Endothelial cell of umbilical vein (primary cell): ENCODE measurements at regions not wholly inside any gene's neighbourhood (a gene's known extent, or its start where the extent isn't known, plus 50 kb on each side); places are given as distances from the start of the nearest gene placed in this dataset.

Source experiments
- BruUV-seq: library from RNA; stranded (reverse); fragments of 400-500 nt; replicated peaks from 2 replicates; lab custom pipeline; 2021; lab: Mats Ljungman, UMichigan
- CTCF ChIA-PET: fragments of 300-600, 350-600 bp; sonication (Branson Sonifier 250); formaldehyde crosslinking; loops from one replicate; lab custom pipeline; 2021; ENCODE audit warnings: antibody characterized with exemption, inconsistent platforms; lab: Charles Lee
- POLR2A ChIA-PET: fragments of 300-600, 350-600 bp; sonication (Branson Sonifier 250); formaldehyde crosslinking; loops from one replicate; lab custom pipeline; 2021; ENCODE audit warnings: antibody characterized with exemption, inconsistent platforms; lab: Charles Lee
- DNase-seq: peaks from one replicate; pipeline ENCODE4 v3.0.0-alpha.2; 2011; ENCODE audit warnings: low read depth, low spot score
- FAIRE-seq: peaks from 2 replicates; lab custom pipeline; 2011; peaks lifted over from hg19 to GRCh38; lab: Jason Lieb, UNC
- H2AFZ ChIP-seq: 2 replicates; pipeline ENCODE4 v1.6.0; 2012; ENCODE audit warnings: low read depth, low read length, control low read depth, inconsistent platforms
- H3K27ac ChIP-seq: 2 replicates; pipeline ENCODE4 v1.5.1; 2011; ENCODE audit warnings: low read depth, mild to moderate bottlenecking, control low read depth, low read length, moderate library complexity; ENCODE audit not compliant: insufficient read depth
- H3K27me3 ChIP-seq, 2 experiments: 2 replicates each; pipeline versions ENCODE4 v1.6.0 to v1.6.1; 2011; ENCODE audit warnings: low read length in 2 of 2, mixed read lengths in 1 of 2; ENCODE audit not compliant: control insufficient read depth in 2 of 2, insufficient read depth in 2 of 2
- H3K36me3 ChIP-seq, 2 experiments: 2 replicates in 1 of 2; 3 replicates in 1 of 2; pipeline ENCODE4 v1.5.1; 2011; ENCODE audit warnings: low read length in 2 of 2, mild to moderate bottlenecking in 1 of 2, moderate library complexity in 1 of 2; ENCODE audit not compliant: control insufficient read depth in 2 of 2, insufficient read depth in 2 of 2; ENCODE audit errors: extremely low read depth in 1 of 2
- H3K4me1 ChIP-seq: 3 replicates; pipeline ENCODE4 v1.5.1; 2011; ENCODE audit warnings: mild to moderate bottlenecking, low read length; ENCODE audit not compliant: control insufficient read depth, insufficient read depth; ENCODE audit errors: extremely low read depth
- H3K4me2 ChIP-seq: 2 replicates; pipeline ENCODE4 v1.6.1; 2011; ENCODE audit warnings: low read length, control low read depth, mixed read lengths; ENCODE audit not compliant: insufficient read depth
- H3K4me3 ChIP-seq, 3 experiments: fragments of 200-600 bp in 1 of 3; sonication (generic), shearing (Covaris generic) in 1 of 3; replicated peaks in 1 of 3; 2 replicates each; pipeline ENCODE4 v1.5.1; 2011 to 2016; ENCODE audit warnings: control low read depth in 3 of 3, low read length in 3 of 3, mild to moderate bottlenecking in 2 of 3, inconsistent platforms in 1 of 3, low read depth in 1 of 3, moderate library complexity in 1 of 3; ENCODE audit not compliant: insufficient read depth in 1 of 3
- H3K79me2 ChIP-seq: 2 replicates; pipeline ENCODE4 v1.6.0; 2012; ENCODE audit warnings: low read length, inconsistent platforms; ENCODE audit not compliant: control insufficient read depth, insufficient read depth
- H3K9ac ChIP-seq: replicated peaks from 2 replicates; pipeline ENCODE3; 2011; ENCODE audit warnings: low read length, control low read depth; ENCODE audit not compliant: insufficient read depth; ENCODE audit errors: extremely low read depth
- H3K9me1 ChIP-seq: replicated peaks from 3 replicates; pipeline ENCODE4 v1.6.0; 2011; ENCODE audit warnings: mild to moderate bottlenecking, low read length; ENCODE audit not compliant: control insufficient read depth, insufficient read depth; ENCODE audit errors: extremely low read depth
- H3K9me3 ChIP-seq: replicated peaks from 2 replicates; pipeline ENCODE4 v1.5.1; 2012; ENCODE audit warnings: low read length, inconsistent platforms; ENCODE audit not compliant: control insufficient read depth, insufficient read depth
- H4K20me1 ChIP-seq: replicated peaks from 2 replicates; pipeline ENCODE3; 2011; ENCODE audit warnings: mild to moderate bottlenecking, low read length; ENCODE audit not compliant: control insufficient read depth, insufficient read depth; ENCODE audit errors: extremely low read depth
- EZH2 ChIP-seq: IDR thresholded peaks from 2 replicates; pipeline ENCODE4 v1.6.1; 2012; ENCODE audit warnings: borderline replicate concordance, low read depth, mild to moderate bottlenecking, moderate library complexity, low read length, inconsistent platforms; ENCODE audit not compliant: severe bottlenecking
- FOS ChIP-seq: IDR thresholded peaks from 2 replicates; pipeline ENCODE4 v1.6.1; 2011; ENCODE audit warnings: mild to moderate bottlenecking, low read length, moderate library complexity, borderline replicate concordance; ENCODE audit not compliant: insufficient read depth
- GATA2 ChIP-seq: IDR thresholded peaks from 2 replicates; pipeline ENCODE4 v1.7.0; 2011; ENCODE audit warnings: low read depth, mild to moderate bottlenecking, moderate library complexity, mixed read lengths, low read length; ENCODE audit not compliant: insufficient read length, insufficient read depth
- JUN ChIP-seq: IDR thresholded peaks from 2 replicates; pipeline ENCODE4 v1.6.1; 2011; ENCODE audit warnings: borderline replicate concordance, low read depth; ENCODE audit not compliant: insufficient read length, insufficient read depth
- MYC ChIP-seq: IDR thresholded peaks from one replicate; pipeline ENCODE4 v1.6.1; 2011; ENCODE audit warnings: mild to moderate bottlenecking, low read depth, low read length
- POLR2A ChIP-seq: IDR thresholded peaks from 2 replicates; pipeline ENCODE4 v1.6.1; 2012; ENCODE audit warnings: low read depth, mild to moderate bottlenecking, control low read depth, low read length
- POLR2AphosphoS5 ChIP-seq: IDR thresholded peaks from 2 replicates; pipeline ENCODE4 v1.6.1; 2012; ENCODE audit warnings: low read depth, mild to moderate bottlenecking, control low read depth, low read length, moderate library complexity; ENCODE audit not compliant: insufficient read depth
- dilution Hi-C: fragments of 300-500 bp; cut with MboI; formaldehyde crosslinking; loops from one replicate; pipeline ENCODE4 v1.15.0; 2019; ENCODE audit warnings: low sequenced_read_pairs; ENCODE audit not compliant: extremely low pct_ligation_motif_present
- intact Hi-C: fragments of 100-400 bp; cut with micrococcal nuclease; formaldehyde crosslinking; loops from one replicate; pipeline ENCODE4 v1.10.0; 2022
- TF ChIP-seq, protein P1 (sequence below): IDR thresholded peaks from 2 replicates; pipeline ENCODE4 v1.6.1; 2011; ENCODE audit not compliant: insufficient read depth, insufficient read length
- TF ChIP-seq, protein P2 (sequence below), 2 donors: IDR thresholded peaks; 1 replicate in 1 of 2; 2 replicates in 1 of 2; pipeline ENCODE4 v1.5.1; 2011; ENCODE audit warnings: low read length in 2 of 2, mild to moderate bottlenecking in 2 of 2, moderate library complexity in 2 of 2, control low read depth in 1 of 2, inconsistent platforms in 1 of 2, low read depth in 1 of 2; ENCODE audit not compliant: insufficient read depth in 1 of 2; ENCODE audit errors: extremely low read depth in 1 of 2

DNA sequence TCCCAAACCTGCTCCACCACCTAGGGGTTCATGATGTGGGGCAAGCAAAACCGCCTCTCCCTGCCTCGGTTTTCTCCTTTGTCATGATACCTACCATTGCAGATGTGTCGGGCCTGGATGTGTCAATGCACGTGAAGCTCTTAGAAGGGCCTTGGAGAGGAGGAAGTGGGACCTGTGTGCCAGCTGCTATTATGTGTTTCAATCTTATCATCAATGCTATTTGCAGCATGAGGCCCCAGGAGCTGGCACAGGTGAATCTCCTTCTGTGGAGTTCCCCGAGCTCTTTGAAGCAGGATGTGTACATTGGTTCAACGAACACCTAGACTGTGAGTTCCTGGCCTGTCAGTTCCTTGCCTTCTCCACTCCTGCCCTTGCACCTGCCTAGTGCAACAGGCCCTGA is 331.6 kb downstream of the CTTN start:
- ChIA-PET POLR2A (no interaction called here), CTCF (no interaction called here)
- Histone ChIP-seq H3K27ac (no peak overlapping the region), H4K20me1 (no peaks in the 10 kb centered on the region), H2AFZ (no peak overlapping the region), H3K4me1 (no peaks in the 10 kb centered on the region), H3K4me3 (no peak overlapping the region), H3K9me1 (no peaks in the 10 kb centered on the region), H3K36me3 (no peaks in the 10 kb centered on the region), H3K27me3 (no peaks in the 10 kb centered on the region), H3K79me2 (no peaks in the 10 kb centered on the region), H3K9ac (no peak overlapping the region), H3K9me3 (no peaks in the 10 kb centered on the region), H3K4me2 (no peak overlapping the region)
- dilution Hi-C loops: no loop called here
- no peak for FAIRE-seq
- DNase-seq: no peak
- intact Hi-C loops: no loop called here
- no TSS peak for BruUV-seq
- TF ChIP-seq JUN (no peak), EZH2 (no peak), FOS (no peak), MYC (no peak), GATA2 (no peak), POLR2AphosphoS5 (no peak), POLR2A (no peak)
- TF ChIP-seq, protein P1, sequence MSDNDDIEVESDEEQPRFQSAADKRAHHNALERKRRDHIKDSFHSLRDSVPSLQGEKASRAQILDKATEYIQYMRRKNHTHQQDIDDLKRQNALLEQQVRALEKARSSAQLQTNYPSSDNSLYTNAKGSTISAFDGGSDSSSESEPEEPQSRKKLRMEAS: no peak
- TF ChIP-seq, protein P2, sequence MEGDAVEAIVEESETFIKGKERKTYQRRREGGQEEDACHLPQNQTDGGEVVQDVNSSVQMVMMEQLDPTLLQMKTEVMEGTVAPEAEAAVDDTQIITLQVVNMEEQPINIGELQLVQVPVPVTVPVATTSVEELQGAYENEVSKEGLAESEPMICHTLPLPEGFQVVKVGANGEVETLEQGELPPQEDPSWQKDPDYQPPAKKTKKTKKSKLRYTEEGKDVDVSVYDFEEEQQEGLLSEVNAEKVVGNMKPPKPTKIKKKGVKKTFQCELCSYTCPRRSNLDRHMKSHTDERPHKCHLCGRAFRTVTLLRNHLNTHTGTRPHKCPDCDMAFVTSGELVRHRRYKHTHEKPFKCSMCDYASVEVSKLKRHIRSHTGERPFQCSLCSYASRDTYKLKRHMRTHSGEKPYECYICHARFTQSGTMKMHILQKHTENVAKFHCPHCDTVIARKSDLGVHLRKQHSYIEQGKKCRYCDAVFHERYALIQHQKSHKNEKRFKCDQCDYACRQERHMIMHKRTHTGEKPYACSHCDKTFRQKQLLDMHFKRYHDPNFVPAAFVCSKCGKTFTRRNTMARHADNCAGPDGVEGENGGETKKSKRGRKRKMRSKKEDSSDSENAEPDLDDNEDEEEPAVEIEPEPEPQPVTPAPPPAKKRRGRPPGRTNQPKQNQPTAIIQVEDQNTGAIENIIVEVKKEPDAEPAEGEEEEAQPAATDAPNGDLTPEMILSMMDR (IDR thresholded peaks at IDR 0.05; ENCODE audit: extremely low read depth in 1 of 2, insufficient read depth in 1 of 2, low read depth in 1 of 2, low read length in 2 of 2): no peak
